ENCODE measurements at regions not wholly inside any gene's neighbourhood (a gene's known extent, or its start where the extent isn't known, plus 50 kb on each side); places are given as distances from the start of the nearest gene placed in this dataset.

DNA sequence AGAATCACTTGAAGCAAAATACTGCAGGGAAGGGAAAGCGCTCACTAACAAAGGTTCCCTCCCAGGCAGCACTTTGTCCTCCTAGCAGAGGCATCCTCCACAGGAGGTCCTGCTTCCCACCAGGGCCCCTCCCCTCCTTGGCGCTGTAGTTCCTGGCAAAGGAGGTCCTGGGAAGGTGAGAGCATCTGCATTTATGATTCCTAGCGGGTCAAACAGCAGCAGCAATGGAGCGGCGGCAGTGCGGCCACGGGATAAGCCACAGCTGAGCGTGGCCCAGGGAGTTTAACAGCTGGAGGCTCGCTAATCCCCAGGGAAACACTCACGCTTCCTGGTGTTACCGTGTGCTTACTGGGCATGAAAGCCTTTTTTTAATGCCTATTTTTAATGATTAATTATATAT is 185.8 kb downstream of the TTLL2 start (continued):
- TF ChIP-seq YY1 (IDR thresholded peaks at IDR 0.05; ENCODE audit: borderline replicate concordance in 1 of 3, control insufficient read depth in 1 of 3, extremely low read depth in 1 of 3, insufficient read depth in 3 of 3, insufficient read length in 1 of 3, insufficient replicate concordance in 2 of 3, low read depth in 1 of 3, low read length in 2 of 3): no peak
- TF ChIP-seq GABPB2 (CRISPR knock-in tag; conservative IDR thresholded peaks at IDR 0.05): no peak
- TF ChIP-seq, protein P1, sequence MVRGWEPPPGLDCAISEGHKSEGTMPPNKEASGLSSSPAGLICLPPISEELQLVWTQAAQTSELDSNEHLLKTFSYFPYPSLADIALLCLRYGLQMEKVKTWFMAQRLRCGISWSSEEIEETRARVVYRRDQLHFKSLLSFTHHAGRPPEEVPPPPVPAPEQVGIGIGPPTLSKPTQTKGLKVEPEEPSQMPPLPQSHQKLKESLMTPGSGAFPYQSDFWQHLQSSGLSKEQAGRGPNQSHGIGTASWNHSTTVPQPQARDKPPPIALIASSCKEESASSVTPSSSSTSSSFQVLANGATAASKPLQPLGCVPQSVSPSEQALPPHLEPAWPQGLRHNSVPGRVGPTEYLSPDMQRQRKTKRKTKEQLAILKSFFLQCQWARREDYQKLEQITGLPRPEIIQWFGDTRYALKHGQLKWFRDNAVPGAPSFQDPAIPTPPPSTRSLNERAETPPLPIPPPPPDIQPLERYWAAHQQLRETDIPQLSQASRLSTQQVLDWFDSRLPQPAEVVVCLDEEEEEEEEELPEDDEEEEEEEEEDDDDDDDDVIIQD (CRISPR knock-in tag; IDR thresholded peaks at IDR 0.05): no peak
- TF ChIP-seq, protein P2, sequence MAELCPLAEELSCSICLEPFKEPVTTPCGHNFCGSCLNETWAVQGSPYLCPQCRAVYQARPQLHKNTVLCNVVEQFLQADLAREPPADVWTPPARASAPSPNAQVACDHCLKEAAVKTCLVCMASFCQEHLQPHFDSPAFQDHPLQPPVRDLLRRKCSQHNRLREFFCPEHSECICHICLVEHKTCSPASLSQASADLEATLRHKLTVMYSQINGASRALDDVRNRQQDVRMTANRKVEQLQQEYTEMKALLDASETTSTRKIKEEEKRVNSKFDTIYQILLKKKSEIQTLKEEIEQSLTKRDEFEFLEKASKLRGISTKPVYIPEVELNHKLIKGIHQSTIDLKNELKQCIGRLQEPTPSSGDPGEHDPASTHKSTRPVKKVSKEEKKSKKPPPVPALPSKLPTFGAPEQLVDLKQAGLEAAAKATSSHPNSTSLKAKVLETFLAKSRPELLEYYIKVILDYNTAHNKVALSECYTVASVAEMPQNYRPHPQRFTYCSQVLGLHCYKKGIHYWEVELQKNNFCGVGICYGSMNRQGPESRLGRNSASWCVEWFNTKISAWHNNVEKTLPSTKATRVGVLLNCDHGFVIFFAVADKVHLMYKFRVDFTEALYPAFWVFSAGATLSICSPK (IDR thresholded peaks at IDR 0.05; ENCODE audit: borderline replicate concordance): no peak
- TF ChIP-seq NRF1 (conservative IDR thresholded peaks at IDR 0.05 in 1 of 2, IDR thresholded peaks at IDR 0.05 in 1 of 2): no peak
- no peak for TF ChIP-seq KAT8 (IDR thresholded peaks at IDR 0.05; ENCODE audit: low read depth)
- TF ChIP-seq ZNF551 (CRISPR knock-in tag; IDR thresholded peaks at IDR 0.05): no peak
- TF ChIP-seq CBX1 (IDR thresholded peaks at IDR 0.05; ENCODE audit: low read depth): no peak
- no peak for TF ChIP-seq NCOA1 (IDR thresholded peaks at IDR 0.05; ENCODE audit: low read depth)
